ENCODE measurements at regions not wholly inside any gene's neighbourhood (a gene's known extent, or its start where the extent isn't known, plus 50 kb on each side); places are given as distances from the start of the nearest gene placed in this dataset.
A peak's percentile ranks its signal among the peaks of the same experiment; 100 is the strongest.

DNA sequence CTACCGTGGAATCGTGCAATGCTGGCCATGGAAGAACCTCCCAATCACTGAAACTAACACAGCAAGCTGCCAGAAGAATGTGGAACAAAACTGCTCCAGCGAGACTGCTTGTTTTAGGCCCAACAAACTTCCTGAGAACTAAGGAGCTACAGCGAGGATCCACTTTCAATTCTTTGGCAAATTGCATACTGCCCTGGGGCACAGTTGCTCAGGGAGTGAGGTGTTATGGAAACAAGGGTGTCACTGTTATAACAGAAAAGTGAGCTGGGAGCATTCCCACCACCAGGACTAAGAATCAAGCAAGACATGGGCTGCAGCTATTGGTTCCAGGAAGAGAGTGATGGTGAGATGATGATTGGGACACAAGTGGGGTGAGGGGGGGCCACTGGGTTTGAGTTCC lies 1606.1 kb upstream of the FLRT2 start:
- intact Hi-C loops (cut with DNase I) = no loop called here
- Histone ChIP-seq H3K4me1 (no peaks in the 10 kb centered on the region), H3K36me3 (no peaks in the 10 kb centered on the region), H3K27me3 (no peaks in the 10 kb centered on the region), H3K9me3 (no peaks in the 10 kb centered on the region), H3K4me3 (replicated peaks in 1 of 3) (no peak overlapping the region), H3K27ac (no peak overlapping the region)
- TF ChIP-seq, protein P1, sequence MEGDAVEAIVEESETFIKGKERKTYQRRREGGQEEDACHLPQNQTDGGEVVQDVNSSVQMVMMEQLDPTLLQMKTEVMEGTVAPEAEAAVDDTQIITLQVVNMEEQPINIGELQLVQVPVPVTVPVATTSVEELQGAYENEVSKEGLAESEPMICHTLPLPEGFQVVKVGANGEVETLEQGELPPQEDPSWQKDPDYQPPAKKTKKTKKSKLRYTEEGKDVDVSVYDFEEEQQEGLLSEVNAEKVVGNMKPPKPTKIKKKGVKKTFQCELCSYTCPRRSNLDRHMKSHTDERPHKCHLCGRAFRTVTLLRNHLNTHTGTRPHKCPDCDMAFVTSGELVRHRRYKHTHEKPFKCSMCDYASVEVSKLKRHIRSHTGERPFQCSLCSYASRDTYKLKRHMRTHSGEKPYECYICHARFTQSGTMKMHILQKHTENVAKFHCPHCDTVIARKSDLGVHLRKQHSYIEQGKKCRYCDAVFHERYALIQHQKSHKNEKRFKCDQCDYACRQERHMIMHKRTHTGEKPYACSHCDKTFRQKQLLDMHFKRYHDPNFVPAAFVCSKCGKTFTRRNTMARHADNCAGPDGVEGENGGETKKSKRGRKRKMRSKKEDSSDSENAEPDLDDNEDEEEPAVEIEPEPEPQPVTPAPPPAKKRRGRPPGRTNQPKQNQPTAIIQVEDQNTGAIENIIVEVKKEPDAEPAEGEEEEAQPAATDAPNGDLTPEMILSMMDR (IDR thresholded peaks at IDR 0.05) = no peak
- no peak for TF ChIP-seq POLR2A (IDR thresholded peaks at IDR 0.05)
- no peak for DNase-seq
- WGBS, 2 donors = 79 to 89% methylated on average over 4 of the region's 4 CpGs

- WGBS, 2 donors = 90 to 97% methylated on average over 2 to 3 of the region's 3 CpGs
- no peaks in the 10 kb centered on the region for H3K36me3 ChIP-seq
- no peaks in the 10 kb centered on the region for H3K27me3 ChIP-seq
- TF ChIP-seq, protein P1 (IDR thresholded peaks at IDR 0.05) = no peak
- no peak for TF ChIP-seq POLR2A (IDR thresholded peaks at IDR 0.05)
- H3K27ac ChIP-seq = no peak overlapping the region
- no peak overlapping the region for H3K4me3 ChIP-seq (replicated peaks in 1 of 3)
- no peak for DNase-seq
- intact Hi-C loops (cut with DNase I) = no loop called here
- no peaks in the 10 kb centered on the region for H3K9me3 ChIP-seq
- H3K4me1 ChIP-seq = no peaks in the 10 kb centered on the region
Measured at GRCh38 chr14:83924259-83924658, 1605.7 kb upstream of the FLRT2 start.

DNA sequence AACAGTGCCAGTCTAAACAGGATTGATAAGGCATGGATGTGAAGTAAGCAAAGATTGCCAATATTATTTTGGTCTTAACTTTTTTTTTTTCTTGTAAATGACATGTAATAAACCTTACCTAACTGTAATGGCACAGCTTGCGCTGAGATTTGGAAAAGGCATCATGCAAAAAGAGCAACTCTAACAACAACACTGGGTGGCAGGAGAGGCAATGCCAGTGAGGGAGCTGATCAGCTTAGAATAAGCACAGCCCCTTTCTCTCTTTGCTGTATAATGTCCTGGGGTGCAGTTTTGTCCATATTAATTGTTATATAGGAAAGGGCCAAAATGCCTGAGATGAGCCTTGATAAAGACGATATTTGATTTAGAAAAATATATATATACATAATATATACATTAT lies 1589.7 kb upstream of the FLRT2 start:
- TF ChIP-seq POLR2A (IDR thresholded peaks at IDR 0.05) = no peak
- TF ChIP-seq, protein P1 (IDR thresholded peaks at IDR 0.05) = peak in 1 of 6 experiments; percentile 32
- Histone ChIP-seq H3K27me3 (no peaks in the 10 kb centered on the region), H3K27ac (no peak overlapping the region), H3K4me1 (no peaks in the 10 kb centered on the region), H3K36me3 (no peaks in the 10 kb centered on the region), H3K4me3 (replicated peaks in 1 of 3) (no peak overlapping the region), H3K9me3 (no peaks in the 10 kb centered on the region)
- 90 to 93% methylated on average over 2 of the region's 2 CpGs for WGBS, 2 donors
- intact Hi-C loops (cut with DNase I) = no loop called here
- DNase-seq = peak in 1 of 2 donors; percentile 7

DNA sequence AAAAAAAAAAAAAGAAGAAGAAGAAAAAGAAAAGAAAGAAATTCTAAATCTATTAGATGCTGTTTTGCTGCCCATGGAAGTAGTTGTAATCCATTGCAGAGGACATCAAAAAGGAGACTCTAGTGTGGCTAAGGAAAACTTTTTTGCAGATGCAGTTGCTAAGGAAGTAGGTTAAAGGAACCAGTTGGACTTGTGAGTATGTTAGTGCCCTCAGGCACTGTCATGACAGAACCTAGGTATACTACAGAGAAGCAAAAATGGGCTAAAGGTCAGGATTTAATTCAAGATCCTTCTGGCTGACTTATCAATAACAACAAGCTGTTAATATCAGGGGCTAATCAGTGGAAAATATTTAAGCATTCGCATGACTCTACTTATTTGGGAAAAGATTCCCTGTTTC lies 1571.6 kb upstream of the FLRT2 start:
- no peak for TF ChIP-seq POLR2A (IDR thresholded peaks at IDR 0.05)
- TF ChIP-seq, protein P1 (IDR thresholded peaks at IDR 0.05) = no peak
- no peaks in the 10 kb centered on the region for H3K27me3 ChIP-seq
- 90 to 93% methylated on average over 1 of the region's 1 CpG for WGBS, 2 donors
- no peaks in the 10 kb centered on the region for H3K4me1 ChIP-seq
- intact Hi-C loops (cut with DNase I) = no loop called here
- no peaks in the 10 kb centered on the region for H3K9me3 ChIP-seq
- no peak overlapping the region for H3K27ac ChIP-seq
- no peak for DNase-seq
- no peaks in the 10 kb centered on the region for H3K36me3 ChIP-seq
- H3K4me3 ChIP-seq (replicated peaks in 1 of 3) = no peak overlapping the region

- intact Hi-C loops (cut with DNase I) = no loop called here
- DNase-seq = no peak
- 62 to 67% methylated on average over 2 of the region's 2 CpGs for WGBS, 2 donors
- no peak overlapping the region for H3K4me3 ChIP-seq (replicated peaks in 1 of 3)
- no peak overlapping the region for H3K27ac ChIP-seq
- TF ChIP-seq, protein P1 (IDR thresholded peaks at IDR 0.05) = no peak
- no peak for TF ChIP-seq POLR2A (IDR thresholded peaks at IDR 0.05)
- H3K36me3 ChIP-seq = no peaks in the 10 kb centered on the region
- no peaks in the 10 kb centered on the region for H3K4me1 ChIP-seq
- H3K27me3 ChIP-seq = no peaks in the 10 kb centered on the region
- no peaks in the 10 kb centered on the region for H3K9me3 ChIP-seq
Measured at GRCh38 chr14:83960832-83961512, 1569.0 kb upstream of the FLRT2 start.
